ENCODE measurements at regions not wholly inside any gene's neighbourhood (a gene's known extent, or its start where the extent isn't known, plus 50 kb on each side); places are given as distances from the start of the nearest gene placed in this dataset.

DNA sequence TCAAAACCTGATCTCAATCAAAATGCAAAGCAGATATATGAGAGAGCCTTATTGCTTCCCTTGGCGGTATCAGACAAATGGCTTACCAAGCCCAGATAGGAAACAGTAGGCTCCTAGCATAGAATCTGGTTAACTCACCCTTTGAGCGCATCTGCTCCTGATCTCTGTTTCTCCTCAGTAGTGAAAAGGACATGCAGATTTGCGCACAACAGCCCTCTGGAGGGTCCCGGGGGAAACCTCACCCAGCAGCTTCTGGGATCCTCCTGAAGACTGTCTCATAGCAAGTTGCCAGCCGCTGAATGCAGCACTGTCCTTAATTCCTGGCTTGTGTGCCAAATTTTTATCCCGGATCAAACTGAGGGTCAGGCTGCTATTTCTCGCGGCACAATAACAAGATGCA, 192.2 kb downstream of the FASLG start:
- TF ChIP-seq, protein P1, sequence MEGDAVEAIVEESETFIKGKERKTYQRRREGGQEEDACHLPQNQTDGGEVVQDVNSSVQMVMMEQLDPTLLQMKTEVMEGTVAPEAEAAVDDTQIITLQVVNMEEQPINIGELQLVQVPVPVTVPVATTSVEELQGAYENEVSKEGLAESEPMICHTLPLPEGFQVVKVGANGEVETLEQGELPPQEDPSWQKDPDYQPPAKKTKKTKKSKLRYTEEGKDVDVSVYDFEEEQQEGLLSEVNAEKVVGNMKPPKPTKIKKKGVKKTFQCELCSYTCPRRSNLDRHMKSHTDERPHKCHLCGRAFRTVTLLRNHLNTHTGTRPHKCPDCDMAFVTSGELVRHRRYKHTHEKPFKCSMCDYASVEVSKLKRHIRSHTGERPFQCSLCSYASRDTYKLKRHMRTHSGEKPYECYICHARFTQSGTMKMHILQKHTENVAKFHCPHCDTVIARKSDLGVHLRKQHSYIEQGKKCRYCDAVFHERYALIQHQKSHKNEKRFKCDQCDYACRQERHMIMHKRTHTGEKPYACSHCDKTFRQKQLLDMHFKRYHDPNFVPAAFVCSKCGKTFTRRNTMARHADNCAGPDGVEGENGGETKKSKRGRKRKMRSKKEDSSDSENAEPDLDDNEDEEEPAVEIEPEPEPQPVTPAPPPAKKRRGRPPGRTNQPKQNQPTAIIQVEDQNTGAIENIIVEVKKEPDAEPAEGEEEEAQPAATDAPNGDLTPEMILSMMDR (optimal IDR thresholded peaks at IDR 0.05 in 1 of 3, IDR thresholded peaks at IDR 0.05 in 1 of 3, conservative IDR thresholded peaks at IDR 0.05 in 1 of 3; ENCODE audit: extremely low read depth in 1 of 3, insufficient read depth in 2 of 3, low read length in 3 of 3): no peak
- TF ChIP-seq EZH2 (IDR thresholded peaks at IDR 0.05; ENCODE audit: low read length): no peak
